Esophagus squamous epithelium (tissue), 5 donors: ENCODE measurements at regions not wholly inside any gene's neighbourhood (a gene's known extent, or its start where the extent isn't known, plus 50 kb on each side); places are given as distances from the start of the nearest gene placed in this dataset.

Experiments used
- DNase-seq: peaks from one replicate; lab custom pipeline; 2025; lab: John Stamatoyannopoulos, UW
- H3K27ac ChIP-seq, 4 donors: fragments of 200-600 bp; sonication (generic); one replicate each; pipeline ENCODE4 v1.5.1; 2016 to 2019; ENCODE audit warnings: mild to moderate bottlenecking in 1 of 4
- H3K27me3 ChIP-seq, 4 donors: fragments of 200-600 bp; sonication (generic); 1 replicate in 3 of 4; 2 replicates in 1 of 4; pipeline versions ENCODE4 v1.5.1 to v1.6.0; 2017 to 2021; ENCODE audit warnings: antibody characterized with exemption in 1 of 4
- H3K36me3 ChIP-seq, 3 donors: fragments of 200-600 bp; sonication (generic); one replicate each; pipeline ENCODE4 v1.5.1; 2016 to 2019
- H3K4me1 ChIP-seq, 3 donors: fragments of 200-600 bp; sonication (generic); one replicate each; pipeline ENCODE4 v1.5.1; 2017 to 2019
- H3K4me3 ChIP-seq, 4 donors: fragments of 200-600 bp; sonication (generic); 1 replicate in 3 of 4; 2 replicates in 1 of 4; pipeline ENCODE4 v1.5.1; 2016 to 2019; ENCODE audit warnings: mild to moderate bottlenecking in 2 of 4, moderate library complexity in 1 of 4
- H3K9me3 ChIP-seq, 3 donors: fragments of 200-600 bp; sonication (generic); one replicate each; pipeline ENCODE4 v1.5.1; 2016 to 2019
- POLR2A ChIP-seq, 4 donors: fragments of 450-650 bp; IDR thresholded peaks; one replicate each; pipeline ENCODE4 v1.6.1; 2017; ENCODE audit warnings: antibody characterized with exemption in 4 of 4, mild to moderate bottlenecking in 4 of 4, moderate library complexity in 3 of 4
- WGBS, 2 donors: methylation state at CpG; one replicate each; pipeline ENCODE4 v1.1.5; 2018; 5-methylcytosine and 5-hydroxymethylcytosine counted together
- intact Hi-C: fragments of 100-400 bp; cut with DNase I; formaldehyde crosslinking; loops from one replicate; pipeline ENCODE4 v1.15.0; 2022
- TF ChIP-seq, protein P1 (sequence below), 6 experiments: fragments of 450-650 bp in 4 of 6; fragments of 200-600 bp in 2 of 6; sonication (generic) in 2 of 6; IDR thresholded peaks; one replicate each; pipeline ENCODE4 v1.5.1; 2016 to 2019; ENCODE audit warnings: antibody characterized with exemption in 6 of 6, mild to moderate bottlenecking in 4 of 6, moderate library complexity in 4 of 6
- donor health status: DM: yes; HTN: yes; CAD: no.

DNA sequence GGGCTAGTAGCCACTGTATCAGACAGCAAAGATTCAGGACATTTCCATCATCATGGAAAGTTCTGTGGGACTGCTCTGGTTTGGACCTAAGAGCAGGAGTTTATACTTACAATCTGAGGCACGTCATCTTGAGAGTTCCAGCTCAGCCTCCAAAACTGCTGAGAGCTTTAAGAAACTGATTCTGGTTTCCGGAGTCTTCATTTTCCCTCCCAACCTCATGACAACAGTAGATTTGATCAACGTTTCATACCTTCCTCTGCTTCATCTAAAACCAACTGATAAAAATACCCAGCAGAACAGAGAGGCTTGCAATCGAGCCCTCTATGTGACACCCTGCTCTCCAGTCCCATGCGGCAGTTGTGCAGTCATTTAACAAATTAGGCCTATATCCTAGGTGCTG, 64.3 kb upstream of the EPB41L1 start:
- 83 to 87% methylated on average over 5 of the region's 5 CpGs for WGBS, 2 donors
- peaks cover 8 to 74% (median 19%) of the 10 kb centered on the region in 3 donors for H3K4me1 ChIP-seq

DNA sequence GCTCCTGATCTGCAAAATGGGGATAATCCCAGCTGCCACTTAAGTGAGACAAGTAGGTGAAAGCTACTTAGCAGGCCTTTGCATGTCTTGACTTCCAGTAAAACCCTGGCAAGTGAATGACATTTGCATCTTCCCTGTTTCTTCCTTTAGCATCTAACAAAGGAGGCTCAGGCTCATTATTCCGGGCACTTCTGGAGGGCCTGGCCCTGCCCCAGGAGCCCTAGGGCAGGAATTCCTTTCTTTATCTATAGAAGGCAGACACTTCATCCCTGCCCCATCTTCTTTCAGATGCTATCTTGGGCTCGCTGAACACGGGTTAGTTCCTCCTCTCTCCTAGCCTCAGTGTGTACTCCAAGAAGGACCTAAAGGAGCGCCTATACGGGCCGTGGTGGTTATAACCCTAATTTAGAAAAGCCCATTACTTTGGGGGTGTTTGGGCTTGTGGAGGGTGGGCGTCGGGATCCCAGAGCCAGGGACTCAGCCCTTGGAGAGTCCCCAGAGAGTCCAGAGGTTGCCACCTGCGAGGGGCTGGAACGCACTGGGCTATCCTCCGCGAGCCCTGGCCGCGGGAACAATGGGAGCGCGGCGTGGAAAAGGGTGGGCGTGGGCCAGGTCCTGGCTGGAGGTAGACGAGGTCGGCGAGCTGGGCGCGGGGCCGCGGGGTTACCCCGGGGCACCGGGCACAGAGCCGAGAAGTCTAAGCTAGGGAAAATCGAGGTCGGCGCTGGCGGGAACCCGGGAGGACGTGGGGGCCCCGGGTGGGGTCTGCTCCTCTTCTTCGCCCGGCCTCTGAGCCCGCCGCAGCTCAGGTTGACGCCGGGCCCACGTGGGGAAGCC, 62.8 kb upstream of the EPB41L1 start:
- TF ChIP-seq POLR2A (IDR thresholded peaks at IDR 0.05) = peak in 1 of 4 donors; percentile 19
- TF ChIP-seq, protein P1, sequence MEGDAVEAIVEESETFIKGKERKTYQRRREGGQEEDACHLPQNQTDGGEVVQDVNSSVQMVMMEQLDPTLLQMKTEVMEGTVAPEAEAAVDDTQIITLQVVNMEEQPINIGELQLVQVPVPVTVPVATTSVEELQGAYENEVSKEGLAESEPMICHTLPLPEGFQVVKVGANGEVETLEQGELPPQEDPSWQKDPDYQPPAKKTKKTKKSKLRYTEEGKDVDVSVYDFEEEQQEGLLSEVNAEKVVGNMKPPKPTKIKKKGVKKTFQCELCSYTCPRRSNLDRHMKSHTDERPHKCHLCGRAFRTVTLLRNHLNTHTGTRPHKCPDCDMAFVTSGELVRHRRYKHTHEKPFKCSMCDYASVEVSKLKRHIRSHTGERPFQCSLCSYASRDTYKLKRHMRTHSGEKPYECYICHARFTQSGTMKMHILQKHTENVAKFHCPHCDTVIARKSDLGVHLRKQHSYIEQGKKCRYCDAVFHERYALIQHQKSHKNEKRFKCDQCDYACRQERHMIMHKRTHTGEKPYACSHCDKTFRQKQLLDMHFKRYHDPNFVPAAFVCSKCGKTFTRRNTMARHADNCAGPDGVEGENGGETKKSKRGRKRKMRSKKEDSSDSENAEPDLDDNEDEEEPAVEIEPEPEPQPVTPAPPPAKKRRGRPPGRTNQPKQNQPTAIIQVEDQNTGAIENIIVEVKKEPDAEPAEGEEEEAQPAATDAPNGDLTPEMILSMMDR (IDR thresholded peaks at IDR 0.05) = no peak
- no peaks in the 10 kb centered on the region for H3K36me3 ChIP-seq
- H3K4me1 ChIP-seq = peaks cover 5 to 74% (median 25%) of the 10 kb centered on the region in 3 donors
- no peak for DNase-seq
- intact Hi-C loops = no loop called here
- no peaks in the 10 kb centered on the region for H3K9me3 ChIP-seq
- peaks cover 0 to 20% (median 0%) of the 10 kb centered on the region in 4 donors for H3K27me3 ChIP-seq
- peak overlapping the region; percentile 60 to 94 (median 81) for H3K4me3 ChIP-seq
- peak overlapping the region; percentile 89 to 93 (median 90) for H3K27ac ChIP-seq
- 4 to 30% methylated on average over 5 to 21 of the region's 42 CpGs for WGBS, 2 donors

More for the DNA sequence above, 64.3 kb upstream of the EPB41L1 start:
- intact Hi-C loops = no loop called here
- Histone ChIP-seq H3K36me3 (no peaks in the 10 kb centered on the region), H3K27me3 (peaks cover 0 to 20% (median 0%) of the 10 kb centered on the region in 4 donors), H3K9me3 (no peaks in the 10 kb centered on the region), H3K27ac (peak overlapping the region; percentile 17 to 93 (median 90)), H3K4me3 (no peak overlapping the region)
- DNase-seq = no peak
- TF ChIP-seq, protein P1 (IDR thresholded peaks at IDR 0.05) = no peak
- no peak for TF ChIP-seq POLR2A (IDR thresholded peaks at IDR 0.05)

DNA sequence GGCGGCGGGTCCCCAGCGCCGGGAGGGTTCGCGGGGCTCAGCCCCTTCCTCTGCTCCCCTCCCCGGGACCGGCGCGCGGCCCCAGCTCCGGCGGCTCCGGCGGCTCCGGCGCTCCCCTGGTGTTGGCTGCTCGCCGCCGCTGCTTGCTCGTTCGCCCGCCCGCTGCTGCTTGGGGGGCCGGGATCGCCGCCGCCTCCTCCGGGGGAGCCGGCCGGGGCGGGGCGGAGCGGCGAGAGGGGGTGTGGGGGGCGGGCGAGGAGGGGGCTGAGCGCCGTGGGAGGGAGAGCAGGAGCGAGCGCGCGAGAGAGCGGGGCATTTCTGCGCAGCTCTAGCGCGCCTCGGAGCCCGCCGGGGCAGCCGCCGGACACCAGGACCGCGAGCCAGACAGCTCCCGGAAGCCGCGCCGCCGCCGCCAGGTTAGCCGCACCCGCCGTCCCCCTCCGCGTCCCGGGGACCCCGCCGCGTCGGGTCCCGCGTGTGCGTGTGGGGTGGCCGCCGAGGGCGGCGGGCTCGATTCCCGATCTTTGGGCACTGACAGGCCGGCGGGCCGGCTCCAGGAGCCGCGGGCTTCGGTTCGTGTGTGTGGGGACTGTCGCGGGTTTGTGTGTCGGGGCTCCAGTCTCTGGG, 62.0 kb upstream of the EPB41L1 start:
- no peak for DNase-seq
- 0% methylated on average over 1 of the region's 89 CpGs; no CpG with 5 or more reads in 1 of the 2 donors for WGBS, 2 donors
- peaks cover 9 to 74% (median 32%) of the 10 kb centered on the region in 3 donors for H3K4me1 ChIP-seq
- intact Hi-C loops = no loop called here
- H3K27ac ChIP-seq = peak overlapping the region; percentile 89 to 93 (median 90)
- H3K4me3 ChIP-seq = peak overlapping the region; percentile 60 to 94 (median 81)
- no peaks in the 10 kb centered on the region for H3K9me3 ChIP-seq
- H3K36me3 ChIP-seq = no peaks in the 10 kb centered on the region
- TF ChIP-seq, protein P1 (IDR thresholded peaks at IDR 0.05) = no peak
- TF ChIP-seq POLR2A (IDR thresholded peaks at IDR 0.05) = peak in 1 of 4 donors; percentile 1
- peaks cover 0 to 20% (median 0%) of the 10 kb centered on the region in 4 donors for H3K27me3 ChIP-seq

DNA sequence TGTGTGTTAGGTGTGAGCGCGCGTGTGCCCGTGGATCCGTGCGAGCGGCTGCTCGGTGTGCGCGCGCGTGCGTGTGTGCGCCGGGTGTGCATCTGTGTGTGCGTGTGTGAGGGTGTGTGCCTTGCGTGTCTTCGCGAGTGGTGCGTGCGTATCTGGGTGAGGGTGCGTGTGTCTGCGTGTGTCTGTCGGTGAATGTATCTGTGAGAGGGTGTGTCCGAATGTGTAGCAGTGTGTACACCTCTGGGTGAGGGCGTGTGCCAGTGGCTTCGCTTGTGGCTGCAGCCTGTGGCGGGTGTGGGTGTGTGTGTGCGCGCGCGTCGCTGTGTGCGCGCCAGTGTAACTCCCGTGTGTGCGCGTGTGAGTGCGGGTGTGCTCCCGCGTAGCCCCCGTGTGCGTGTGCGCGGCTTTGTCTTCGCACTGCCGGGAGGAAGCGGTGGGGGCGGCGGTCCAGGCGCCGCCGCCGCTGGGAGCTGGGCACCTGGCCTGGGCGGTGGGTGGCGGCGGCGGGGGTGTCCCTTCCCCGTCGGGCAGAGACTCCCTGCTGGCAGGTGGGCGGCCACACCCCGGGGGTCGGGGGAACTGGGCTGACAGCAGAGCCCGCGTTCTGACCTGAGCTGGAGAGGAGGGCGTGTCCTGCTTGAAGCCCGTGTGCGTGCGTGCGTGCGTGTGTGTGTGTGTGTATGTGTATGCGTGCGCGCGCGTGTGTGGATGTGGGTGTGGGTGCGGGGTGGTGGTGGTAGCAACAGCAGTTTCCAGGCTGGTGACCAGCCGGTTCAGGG, 61.3 kb upstream of the EPB41L1 start:
- peaks cover 0 to 20% (median 0%) of the 10 kb centered on the region in 4 donors for H3K27me3 ChIP-seq
- intact Hi-C loops = no loop called here
- H3K9me3 ChIP-seq = no peaks in the 10 kb centered on the region
- peak overlapping the region; percentile 60 to 94 (median 81) for H3K4me3 ChIP-seq
- peaks cover 16 to 74% (median 39%) of the 10 kb centered on the region in 3 donors for H3K4me1 ChIP-seq
- peak overlapping the region; percentile 89 to 93 (median 90) for H3K27ac ChIP-seq
- DNase-seq = peak; percentile 22
- TF ChIP-seq, protein P1 (IDR thresholded peaks at IDR 0.05) = no peak
- peak in 1 of 4 donors; percentile 3 for TF ChIP-seq POLR2A (IDR thresholded peaks at IDR 0.05)
- H3K36me3 ChIP-seq = no peaks in the 10 kb centered on the region
- 1% methylated on average over 25 of the region's 78 CpGs; no CpG with 5 or more reads in 1 of the 2 donors for WGBS, 2 donors
